ENCODE measurements at regions not wholly inside any gene's neighbourhood (a gene's known extent, or its start where the extent isn't known, plus 50 kb on each side); places are given as distances from the start of the nearest gene placed in this dataset.
"Not testable (repeated sequence)": the region's sequence is repeated elsewhere in the genome, so short reads cannot be mapped to it uniquely, and the experiment has no call there.

DNA sequence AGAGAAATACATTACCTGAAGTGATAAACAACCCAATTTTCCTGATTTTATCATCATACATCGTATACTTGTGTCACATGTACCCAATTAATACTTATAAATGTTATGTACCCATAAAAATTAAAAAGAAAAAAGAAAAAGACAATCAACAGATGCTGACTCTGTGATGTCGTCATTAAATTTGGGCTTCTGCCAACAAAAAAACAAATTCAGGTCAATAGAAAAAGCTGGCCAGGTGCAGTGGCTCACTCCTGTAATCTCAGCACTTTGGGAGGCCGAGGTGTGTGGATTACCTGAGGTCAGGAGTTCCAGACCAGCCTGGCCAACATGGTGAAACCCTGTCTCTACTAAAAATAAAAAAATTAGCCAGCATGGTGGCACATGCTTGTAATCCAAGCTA lies 174.4 kb downstream of the ZIC4 start:
- not testable (repeated sequence) for FAIRE-seq

- FAIRE-seq: no peak
Observed at GRCh38 chr3:147231111-147231510, 175.2 kb downstream of the ZIC4 start.

DNA sequence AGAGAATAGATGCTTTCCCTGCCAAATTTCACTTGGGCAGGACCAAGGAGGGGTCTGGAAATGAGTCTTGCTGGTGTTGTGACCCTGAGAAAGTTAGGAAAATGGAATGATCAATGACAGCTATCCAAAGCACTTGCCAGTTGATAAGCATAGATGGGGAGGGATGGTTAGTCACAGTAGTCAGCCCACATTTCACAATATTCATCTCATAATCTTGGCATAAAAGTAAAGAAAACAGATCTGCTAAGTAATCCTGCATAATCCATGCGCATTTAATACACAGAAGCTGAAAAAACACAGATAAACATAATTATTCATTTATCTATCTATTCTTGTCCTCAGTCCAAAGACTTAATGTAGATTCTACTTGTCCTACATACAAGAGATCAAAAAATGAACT lies 184.1 kb downstream of the ZIC4 start:
- no peak for FAIRE-seq

GRCh38 chr3:147218965-147219364 lies 187.4 kb downstream of the ZIC4 start:
- FAIRE-seq: no peak

DNA sequence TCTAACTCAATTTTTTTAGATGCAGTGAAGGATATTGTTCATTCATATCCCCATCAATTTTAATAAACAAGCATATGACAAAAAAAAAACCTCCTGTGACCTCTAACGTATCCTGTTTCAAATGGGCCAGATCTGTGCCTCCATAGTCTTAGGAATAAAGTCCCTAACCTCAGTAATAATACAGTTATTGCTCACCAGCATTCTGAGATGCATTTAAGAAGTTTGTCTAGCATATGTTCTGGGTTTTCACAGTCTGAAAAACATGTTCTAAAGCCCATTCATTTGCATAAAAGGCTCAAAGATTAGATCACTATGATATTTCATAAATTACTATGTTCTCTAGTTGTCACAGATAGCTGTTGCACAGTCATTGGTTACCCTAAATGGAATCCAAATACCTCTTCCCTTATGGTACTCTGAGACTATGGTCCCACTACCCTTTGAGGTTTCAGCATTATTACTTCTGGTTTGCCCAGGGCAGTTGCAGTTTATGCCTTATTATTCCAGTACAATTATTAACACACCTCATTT lies 190.1 kb downstream of the ZIC4 start:
- FAIRE-seq: no peak

DNA sequence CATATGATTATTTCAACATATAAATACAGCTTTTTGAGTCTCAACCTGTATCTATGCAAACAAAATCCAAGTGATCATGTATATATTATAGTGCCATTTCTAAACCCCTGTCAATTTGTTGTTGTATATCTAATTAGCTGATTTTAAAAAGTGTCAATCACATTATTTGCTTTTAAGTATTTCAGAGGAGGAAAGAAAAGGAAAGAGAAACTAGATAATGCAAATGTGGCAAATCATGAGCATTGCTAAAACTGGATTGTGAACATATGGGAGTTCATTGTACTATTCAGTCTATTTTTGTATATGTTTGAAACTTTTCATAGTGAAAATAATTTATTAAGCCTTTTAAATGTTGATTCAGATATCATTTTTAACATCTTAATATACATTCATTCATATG lies 190.7 kb downstream of the ZIC4 start:
- no peak for FAIRE-seq

DNA sequence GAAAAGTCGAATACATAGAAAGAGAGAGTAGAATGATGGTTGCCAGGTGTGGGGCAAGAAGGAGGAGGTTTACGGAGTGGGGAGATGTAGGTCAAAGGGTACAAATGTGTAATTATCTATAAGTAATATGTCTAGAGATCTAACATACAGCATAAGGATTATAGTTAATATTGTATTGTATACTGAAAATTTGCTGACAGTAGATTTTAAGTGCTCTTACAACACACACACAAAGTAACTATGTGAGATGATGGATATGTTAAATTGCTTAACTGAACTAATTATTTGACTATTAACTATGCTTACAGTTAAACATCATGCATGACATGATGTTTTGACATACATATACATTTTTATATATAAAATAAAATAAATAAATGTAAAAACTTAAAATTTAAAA lies 192.7 kb downstream of the ZIC4 start:
- FAIRE-seq: no peak

DNA sequence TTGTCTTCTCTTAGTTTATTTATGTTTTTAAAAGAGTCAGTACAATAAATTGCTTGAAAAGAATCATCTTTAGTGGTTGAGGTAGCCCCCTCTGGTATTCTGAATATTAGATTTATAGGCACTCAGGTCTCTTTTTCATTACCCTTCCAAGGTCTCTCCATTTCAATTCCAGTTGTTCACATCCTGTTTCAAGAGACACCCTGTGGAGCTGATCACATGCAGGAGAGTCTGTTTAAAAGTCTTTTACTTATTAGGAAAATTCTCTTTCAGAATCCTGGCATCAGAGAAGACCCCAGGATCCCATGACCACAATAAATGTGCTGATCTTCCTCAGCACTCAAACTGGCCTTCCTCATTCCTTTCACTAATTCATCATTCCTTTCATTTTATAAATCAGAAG lies 195.7 kb downstream of the ZIC4 start:
- FAIRE-seq: no peak

DNA sequence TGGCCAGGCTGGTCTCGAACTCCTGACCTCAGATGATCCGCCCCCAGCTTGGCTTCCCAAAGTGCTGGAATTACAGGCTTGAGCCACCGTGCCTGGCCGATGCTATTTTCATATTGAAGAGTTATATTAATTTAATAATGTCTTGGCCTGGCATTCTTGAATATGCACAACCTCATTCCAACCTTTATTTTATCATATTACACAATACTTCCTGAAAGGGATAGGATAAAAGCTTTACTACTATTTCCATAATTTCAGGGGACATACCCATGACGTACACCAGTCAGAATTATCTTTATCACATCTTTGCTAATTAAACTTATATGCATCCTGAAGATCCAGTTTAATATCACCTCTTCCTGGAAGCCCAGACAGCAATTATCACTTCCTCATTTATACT lies 205.3 kb downstream of the ZIC4 start:
- FAIRE-seq: no peak

DNA sequence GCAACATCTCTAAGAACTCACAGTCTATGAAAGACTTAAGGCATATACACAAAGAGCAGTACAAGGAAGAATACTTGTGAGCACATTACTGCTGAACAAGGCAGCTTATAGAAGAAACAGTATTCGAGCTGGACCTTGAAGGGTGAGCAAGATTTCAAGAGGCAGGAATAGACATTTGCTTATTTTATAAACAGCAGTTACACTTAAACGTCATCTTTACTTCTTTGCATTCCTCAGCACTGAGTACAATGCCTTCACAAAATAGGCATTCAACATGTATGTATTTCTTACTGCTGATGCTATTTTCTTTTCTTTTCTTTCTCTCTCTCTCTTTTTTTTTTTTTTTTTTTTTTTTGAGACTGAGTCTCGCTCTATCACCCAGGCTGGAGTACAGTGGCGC lies 205.8 kb downstream of the ZIC4 start:
- no peak for FAIRE-seq

GRCh38 chr3:147197739-147198138 lies 208.6 kb downstream of the ZIC4 start:
- FAIRE-seq: no peak

DNA sequence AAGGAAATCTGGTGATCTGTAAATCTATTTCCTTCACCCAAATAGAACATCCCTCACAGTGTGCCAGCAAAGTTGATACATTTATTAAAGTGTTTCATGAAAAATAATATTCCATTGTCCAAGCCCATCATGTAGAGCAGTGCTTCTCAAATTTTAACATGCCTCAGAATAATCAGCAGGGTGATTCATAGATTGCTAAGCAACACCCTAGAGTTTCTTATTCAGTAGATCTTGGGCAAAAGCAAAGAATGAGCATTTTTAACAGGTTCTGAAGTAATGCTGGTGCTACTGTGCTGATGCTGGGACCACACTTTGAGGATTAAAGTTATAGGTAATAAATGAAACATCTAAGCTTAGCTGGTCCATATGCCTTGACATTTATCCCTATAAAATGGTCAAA lies 210.5 kb downstream of the ZIC4 start:
- no peak for FAIRE-seq

- no peak for FAIRE-seq
Observed at GRCh38 chr3:147191795-147192385, 214.5 kb downstream of the ZIC4 start.

GRCh38 chr3:147189016-147189415 lies 217.3 kb downstream of the ZIC4 start:
- no peak for FAIRE-seq

- FAIRE-seq: no peak
Observed at GRCh38 chr3:147187687-147188086, 218.7 kb downstream of the ZIC4 start.

DNA sequence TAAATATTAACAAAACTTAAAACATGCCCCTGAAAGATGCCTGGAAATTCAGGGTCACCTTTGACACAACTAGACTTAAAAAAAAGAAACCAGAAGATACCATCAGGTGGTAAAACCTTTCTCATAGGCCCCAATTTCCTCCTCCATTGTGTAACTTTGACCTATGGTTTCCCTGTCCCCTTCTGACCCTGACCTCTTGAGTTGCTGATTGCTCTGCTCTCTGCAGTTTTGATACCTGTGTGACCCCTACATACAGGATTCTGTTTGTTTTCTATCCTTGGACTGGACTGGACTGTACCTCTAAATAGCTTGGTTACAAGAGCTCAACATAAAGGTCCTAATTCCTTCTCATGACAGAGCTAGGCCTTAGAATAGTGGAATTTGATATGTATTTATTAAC lies 220.6 kb downstream of the ZIC4 start:
- no peak for FAIRE-seq

- FAIRE-seq: no peak
Observed at GRCh38 chr3:147184794-147185193, 221.5 kb downstream of the ZIC4 start.

- FAIRE-seq: no peak
Observed at GRCh38 chr3:147173257-147173656, 233.1 kb downstream of the ZIC4 start.

DNA sequence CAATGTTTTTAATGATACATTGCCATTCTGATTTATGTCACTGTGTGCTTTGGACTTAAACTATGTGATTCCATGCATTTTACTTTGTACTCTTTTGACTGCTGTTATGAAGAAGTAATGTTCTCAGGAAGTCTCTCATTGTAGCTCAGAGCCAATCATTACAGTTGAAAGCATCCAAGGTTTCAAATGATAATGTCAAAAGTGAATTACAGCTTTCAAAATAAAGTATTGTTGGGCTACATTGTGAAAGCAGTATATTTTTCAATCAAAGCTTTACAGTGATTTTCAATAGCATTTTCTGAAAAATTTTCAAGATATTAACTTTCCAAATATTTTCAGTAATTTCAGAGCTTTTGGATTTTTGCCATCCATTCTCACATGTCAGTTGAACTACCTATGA lies 243.6 kb downstream of the ZIC4 start:
- FAIRE-seq: no peak

DNA sequence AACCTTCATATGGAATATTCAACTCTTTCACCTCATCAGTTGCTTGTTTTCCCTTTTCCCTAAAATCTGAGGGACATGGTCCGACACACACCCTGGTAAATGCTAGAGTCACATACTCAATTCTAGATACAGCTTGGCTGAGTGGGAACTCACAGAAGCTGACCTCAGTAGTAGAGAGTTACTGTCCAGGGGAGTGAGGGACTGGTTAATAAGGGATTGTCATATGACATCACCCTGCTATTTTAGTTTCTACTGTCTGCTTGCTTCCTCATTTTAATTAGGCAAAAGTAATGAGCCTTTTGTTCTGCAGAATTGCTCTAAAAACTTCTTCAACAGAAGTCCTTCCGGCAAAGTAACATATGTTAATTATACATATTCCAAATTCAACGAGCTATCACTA lies 244.5 kb downstream of the ZIC4 start:
- no peak for FAIRE-seq

- no peak for FAIRE-seq
Observed at GRCh38 chr3:147160984-147161383, 245.4 kb downstream of the ZIC4 start.

- FAIRE-seq: no peak
Observed at GRCh38 chr3:147159141-147159540, 247.2 kb downstream of the ZIC4 start.

- FAIRE-seq: no peak
Observed at GRCh38 chr3:147157631-147158030, 248.7 kb downstream of the ZIC4 start.

GRCh38 chr3:147154988-147155387 lies 251.4 kb downstream of the ZIC4 start:
- not testable (repeated sequence) for FAIRE-seq

- FAIRE-seq: no peak
Observed at GRCh38 chr3:147153830-147154539, 252.4 kb downstream of the ZIC4 start.
